B cell (primary cell): ENCODE measurements at regions not wholly inside any gene's neighbourhood (a gene's known extent, or its start where the extent isn't known, plus 50 kb on each side); places are given as distances from the start of the nearest gene placed in this dataset.

Source experiments
- ATAC-seq: fragments of 200-7000 bp; cut with Tn5 transposase; one replicate; pipeline ENCODE4 v1.10.0; 2021; ENCODE audit warnings: low read depth, mild to moderate bottlenecking, moderate number of reproducible peaks, moderate library complexity
- CTCF ChIA-PET: fragments of 350-600 bp; sonication (Branson Sonifier 250); formaldehyde crosslinking; loops from one replicate; lab custom pipeline; 2021; ENCODE audit warnings: antibody characterized with exemption, inconsistent platforms; lab: Charles Lee
- POLR2A ChIA-PET: fragments of 350-600 bp; sonication (Branson Sonifier 250); formaldehyde crosslinking; loops from one replicate; lab custom pipeline; 2021; ENCODE audit warnings: antibody characterized with exemption; lab: Charles Lee
- DNase-seq: peaks from one replicate; pipeline ENCODE4 v3.0.0; 2013
- H2AFZ ChIP-seq: 2 replicates; pipeline ENCODE4 v1.6.1; 2012; ENCODE audit warnings: mild to moderate bottlenecking, low read depth, low read length; ENCODE audit not compliant: insufficient read depth, poor library complexity, severe bottlenecking
- H3K27ac ChIP-seq, 2 donors: 1 replicate in 1 of 2; 2 replicates in 1 of 2; pipeline ENCODE4 v1.5.1; 2012 to 2013; ENCODE audit warnings: low read length in 2 of 2, mild to moderate bottlenecking in 2 of 2, moderate library complexity in 1 of 2
- H3K27me3 ChIP-seq, 4 experiments: fragments of 200-600 bp in 1 of 4; sonication (generic) in 1 of 4; replicated peaks in 1 of 4; 1 replicate in 2 of 4; 2 replicates in 2 of 4; pipeline versions ENCODE4 v1.6.1 to v1.7.0; 2013 to 2016; ENCODE audit warnings: low read length in 3 of 4, mild to moderate bottlenecking in 2 of 4, mixed read lengths in 1 of 4, moderate library complexity in 1 of 4; ENCODE audit not compliant: insufficient read depth in 4 of 4, control insufficient read depth in 3 of 4; ENCODE audit errors: control extremely low read depth in 1 of 4
- H3K36me3 ChIP-seq, 2 experiments: replicated peaks in 1 of 2; 1 replicate in 1 of 2; 2 replicates in 1 of 2; pipeline versions ENCODE4 v1.6.1 to v1.7.1; 2013; ENCODE audit warnings: low read length in 1 of 2; ENCODE audit not compliant: insufficient read depth in 2 of 2, control insufficient read depth in 1 of 2; ENCODE audit errors: control extremely low read depth in 1 of 2, extremely low read depth in 1 of 2
- H3K4me1 ChIP-seq, 2 donors: fragments of 200-600 bp in 1 of 2; sonication (generic) in 1 of 2; 1 replicate in 1 of 2; 2 replicates in 1 of 2; pipeline versions ENCODE4 v1.5.1 to v1.6.1; 2013 to 2017; ENCODE audit warnings: low read length in 2 of 2; ENCODE audit not compliant: control insufficient read depth in 2 of 2, insufficient read depth in 2 of 2
- H3K4me2 ChIP-seq: replicated peaks from 2 replicates; pipeline ENCODE3; 2012; ENCODE audit warnings: mild to moderate bottlenecking, low read depth, low read length; ENCODE audit not compliant: poor library complexity, severe bottlenecking
- H3K4me3 ChIP-seq, 5 experiments: fragments of 200-600 bp in 1 of 5; sonication (generic) in 1 of 5; 1 replicate in 3 of 5; 2 replicates in 2 of 5; pipeline versions ENCODE4 v1.5.1 to v1.7.0; 2011 to 2016; ENCODE audit warnings: low read length in 4 of 5, mild to moderate bottlenecking in 4 of 5, low read depth in 2 of 5, control low read depth in 1 of 5, moderate library complexity in 1 of 5; ENCODE audit not compliant: insufficient read depth in 1 of 5; ENCODE audit errors: control extremely low read depth in 1 of 5, extremely low read depth in 1 of 5
- H3K79me2 ChIP-seq: fragments of 200-600 bp; sonication (generic); one replicate; pipeline ENCODE4 v1.6.0; 2016; ENCODE audit warnings: low read length; ENCODE audit not compliant: control insufficient read depth, insufficient read depth
- H3K9ac ChIP-seq: fragments of 200-600 bp; sonication (generic); 2 replicates; pipeline ENCODE4 v1.6.1; 2017; ENCODE audit warnings: mild to moderate bottlenecking, low read length, moderate library complexity
- H3K9me3 ChIP-seq, 3 donors: one replicate each; pipeline versions ENCODE4 v1.6.1 to v1.7.1; 2013; ENCODE audit warnings: low read length in 2 of 3; ENCODE audit not compliant: control insufficient read depth in 2 of 3, insufficient read depth in 1 of 3; ENCODE audit errors: control extremely low read depth in 1 of 3
- H4K20me1 ChIP-seq: 2 replicates; pipeline ENCODE4 v1.6.0; 2012; ENCODE audit warnings: mild to moderate bottlenecking, low read length; ENCODE audit not compliant: insufficient read depth, control insufficient read depth, poor library complexity, severe bottlenecking
- H3K27ac Mint-ChIP-seq: one replicate; pipeline ENCODE4 v1.8.0; 2021; ENCODE audit warnings: mixed read lengths
- H3K27me3 Mint-ChIP-seq: one replicate; pipeline ENCODE4 v1.8.0; 2021; ENCODE audit warnings: mixed read lengths
- H3K4me1 Mint-ChIP-seq: one replicate; pipeline ENCODE4 v1.8.0; 2021; ENCODE audit warnings: mixed read lengths
- H3K4me3 Mint-ChIP-seq: one replicate; pipeline ENCODE4 v1.8.0; 2021; ENCODE audit warnings: mixed read lengths
- H3K9me3 Mint-ChIP-seq: one replicate; pipeline ENCODE4 v1.8.0; 2022; ENCODE audit warnings: mixed read lengths; ENCODE audit not compliant: insufficient read depth
- CTCF ChIP-seq: fragments of 200-600 bp; IDR thresholded peaks from one replicate; pipeline ENCODE4 v1.8.0; 2022; ENCODE audit warnings: antibody characterized with exemption, mild to moderate bottlenecking
- EZH2 ChIP-seq: IDR thresholded peaks from 2 replicates; pipeline ENCODE4 v1.6.1; 2012; ENCODE audit warnings: borderline replicate concordance, low read depth, mild to moderate bottlenecking, moderate library complexity, low read length; ENCODE audit not compliant: insufficient read depth, poor library complexity, severe bottlenecking
- WGBS: methylation state at CpG from one replicate; pipeline ENCODE4 v1.1.5; 2013; ENCODE audit warnings: missing lambda C conversion rate; ENCODE audit not compliant: insufficient coverage; 5-methylcytosine and 5-hydroxymethylcytosine counted together
- intact Hi-C: fragments of 100-400 bp; cut with micrococcal nuclease; formaldehyde crosslinking; loops from one replicate; pipeline ENCODE4 v1.10.0; 2022

- intact Hi-C loops = no loop called here
- CTCF ChIA-PET = no interaction called here
Observed at GRCh38 chr12:25639406-25639805, 86.3 kb upstream of the LMNTD1 start.

GRCh38 chr12:25644979-25645378 lies 91.9 kb upstream of the LMNTD1 start:
- Histone ChIP-seq H2AFZ (no peak overlapping the region), H4K20me1 (no peaks in the 10 kb centered on the region), H3K4me3 (no peak overlapping the region), H3K9me3 (no peaks in the 10 kb centered on the region), H3K27ac (no peak overlapping the region), H3K4me2 (no peak overlapping the region), H3K36me3 (no peaks in the 10 kb centered on the region), H3K4me1 (no peaks in the 10 kb centered on the region), H3K79me2 (no peaks in the 10 kb centered on the region), H3K9ac (no peak overlapping the region), H3K27me3 (no peaks in the 10 kb centered on the region)
- ChIA-PET POLR2A (no interaction called here), CTCF (no interaction called here)
- H3K9me3 Mint-ChIP-seq = no peaks in the 10 kb centered on the region
- WGBS = 79% methylated on average over 3 of the region's 3 CpGs
- H3K27ac Mint-ChIP-seq = no peak overlapping the region
- TF ChIP-seq CTCF (no peak), EZH2 (no peak)
- H3K4me1 Mint-ChIP-seq = no peaks in the 10 kb centered on the region
- DNase-seq (no peak), ATAC-seq (no peak)
- intact Hi-C loops = no loop called here
- no peak overlapping the region for H3K4me3 Mint-ChIP-seq
- H3K27me3 Mint-ChIP-seq = no peaks in the 10 kb centered on the region

More at GRCh38 chr12:25639406-25639805, 86.3 kb upstream of the LMNTD1 start:
- H4K20me1 ChIP-seq = no peaks in the 10 kb centered on the region
- no peaks in the 10 kb centered on the region for H3K4me1 ChIP-seq
- H2AFZ ChIP-seq = no peak overlapping the region
- POLR2A ChIA-PET = no interaction called here
- H3K4me3 Mint-ChIP-seq = no peak overlapping the region
- no peaks in the 10 kb centered on the region for H3K79me2 ChIP-seq
- WGBS = no CpG with 5 or more reads among the region's 5 CpGs
- no peak for DNase-seq
- H3K4me2 ChIP-seq = no peak overlapping the region
- TF ChIP-seq EZH2 = no peak
- no peak for TF ChIP-seq CTCF
- H3K9me3 Mint-ChIP-seq = no peaks in the 10 kb centered on the region
- no peak overlapping the region for H3K9ac ChIP-seq
- H3K27ac ChIP-seq = no peak overlapping the region
- no peaks in the 10 kb centered on the region for H3K9me3 ChIP-seq
- H3K27me3 ChIP-seq = no peaks in the 10 kb centered on the region
- no peaks in the 10 kb centered on the region for H3K27me3 Mint-ChIP-seq
- no peaks in the 10 kb centered on the region for H3K4me1 Mint-ChIP-seq
- no peak overlapping the region for H3K27ac Mint-ChIP-seq
- no peak for ATAC-seq
- H3K4me3 ChIP-seq = no peak overlapping the region
- H3K36me3 ChIP-seq = no peaks in the 10 kb centered on the region
